Neuronal stem cell (in vitro differentiated cells): ENCODE measurements at regions not wholly inside any gene's neighbourhood (a gene's known extent, or its start where the extent isn't known, plus 50 kb on each side); places are given as distances from the start of the nearest gene placed in this dataset.

Experiments used
- DNase-seq: peaks from one replicate; pipeline ENCODE4 v3.0.0-alpha.2; 2013; ENCODE audit warnings: low spot score
- H2AFZ ChIP-seq: one replicate; pipeline ENCODE4 v1.6.1; 2013; ENCODE audit warnings: mild to moderate bottlenecking, low read length, inconsistent platforms
- H2AK5ac ChIP-seq: 2 replicates; pipeline ENCODE4 v1.6.1; 2013; ENCODE audit warnings: low read depth, mild to moderate bottlenecking, inconsistent platforms, low read length, moderate library complexity, mixed read lengths
- H2BK120ac ChIP-seq: 2 replicates; pipeline ENCODE4 v1.6.1; 2013; ENCODE audit warnings: low read depth, mild to moderate bottlenecking, inconsistent platforms, low read length, moderate library complexity, mixed read lengths
- H2BK12ac ChIP-seq: one replicate; pipeline ENCODE4 v1.6.1; 2013; ENCODE audit warnings: low read length, inconsistent platforms
- H2BK15ac ChIP-seq: 2 replicates; pipeline ENCODE4 v1.6.1; 2013; ENCODE audit warnings: mild to moderate bottlenecking, low read length, inconsistent platforms, mixed read lengths
- H2BK5ac ChIP-seq: one replicate; pipeline ENCODE4 v1.6.1; 2013; ENCODE audit warnings: inconsistent platforms, mild to moderate bottlenecking, low read length, moderate library complexity
- H3K14ac ChIP-seq: one replicate; pipeline ENCODE4 v1.6.1; 2013; ENCODE audit warnings: low read length, inconsistent platforms
- H3K18ac ChIP-seq: 2 replicates; pipeline ENCODE4 v1.6.1; 2013; ENCODE audit warnings: low read length, inconsistent platforms
- H3K23ac ChIP-seq: 2 replicates; pipeline ENCODE4 v1.6.1; 2013; ENCODE audit warnings: low read depth, mild to moderate bottlenecking, mixed read lengths, low read length, inconsistent platforms; ENCODE audit not compliant: poor library complexity
- H3K27ac ChIP-seq: replicated peaks from 3 replicates; pipeline ENCODE4 v1.5.1; 2013; ENCODE audit warnings: low read length, inconsistent platforms
- H3K27me3 ChIP-seq, 3 experiments: 2 replicates each; pipeline ENCODE4 v1.6.1; 2013; ENCODE audit warnings: low read length in 3 of 3, mild to moderate bottlenecking in 2 of 3, inconsistent platforms in 1 of 3, low read depth in 1 of 3, mixed read lengths in 1 of 3, moderate library complexity in 1 of 3; ENCODE audit not compliant: control insufficient read depth in 3 of 3, insufficient read depth in 3 of 3
- H3K36me3 ChIP-seq, 2 donors: replicated peaks in 1 of 2; 2 replicates each; pipeline ENCODE4 v1.6.1; 2013; ENCODE audit warnings: low read length in 2 of 2; ENCODE audit not compliant: control insufficient read depth in 2 of 2, insufficient read depth in 2 of 2
- H3K4ac ChIP-seq: 2 replicates; pipeline ENCODE4 v1.6.1; 2013; ENCODE audit warnings: inconsistent platforms, mild to moderate bottlenecking, low read length, moderate library complexity
- H3K4me1 ChIP-seq, 2 donors: 1 replicate in 1 of 2; 2 replicates in 1 of 2; pipeline ENCODE4 v1.6.1; 2013; ENCODE audit warnings: low read length in 2 of 2, low read depth in 1 of 2; ENCODE audit not compliant: control insufficient read depth in 2 of 2, insufficient read depth in 1 of 2
- H3K4me2 ChIP-seq: one replicate; pipeline ENCODE4 v1.6.1; 2013; ENCODE audit warnings: mild to moderate bottlenecking, low read length, inconsistent platforms; ENCODE audit not compliant: insufficient read depth, poor library complexity, severe bottlenecking
- H3K4me3 ChIP-seq, 2 donors: 2 replicates each; pipeline ENCODE4 v1.5.1; 2013; ENCODE audit warnings: low read length in 2 of 2, mild to moderate bottlenecking in 2 of 2, inconsistent platforms in 1 of 2, moderate library complexity in 1 of 2
- H3K79me1 ChIP-seq: one replicate; pipeline ENCODE4 v1.6.1; 2013; ENCODE audit warnings: low read depth, mild to moderate bottlenecking, inconsistent platforms, low read length, moderate library complexity
- H3K9ac ChIP-seq: one replicate; pipeline ENCODE4 v1.6.1; 2013; ENCODE audit warnings: mild to moderate bottlenecking, low read depth, low read length, inconsistent platforms; ENCODE audit not compliant: poor library complexity
- H3K9me3 ChIP-seq, 2 donors: replicated peaks in 1 of 2; 2 replicates each; pipeline versions ENCODE3 to v1.6.1; 2013; ENCODE audit warnings: low read length in 2 of 2, mild to moderate bottlenecking in 2 of 2, inconsistent platforms in 1 of 2, low read depth in 1 of 2, mixed read lengths in 1 of 2, moderate library complexity in 1 of 2; ENCODE audit not compliant: control insufficient read depth in 2 of 2, insufficient read depth in 1 of 2
- H4K8ac ChIP-seq: one replicate; pipeline ENCODE4 v1.6.1; 2013; ENCODE audit warnings: low read depth, mild to moderate bottlenecking, inconsistent platforms, low read length, moderate library complexity
- H4K91ac ChIP-seq: one replicate; pipeline ENCODE4 v1.6.1; 2013; ENCODE audit warnings: low read length, low read depth, mild to moderate bottlenecking, inconsistent platforms; ENCODE audit not compliant: poor library complexity
- WGBS, 2 donors: extraction: QIAGEN DNeasy Blood & Tissue Kit; methylation state at CpG; one replicate each; pipeline ENCODE4 v1.1.7; 2013; ENCODE audit warnings: missing lambda C conversion rate in 2 of 2, mixed read lengths in 1 of 2; ENCODE audit not compliant: insufficient read length in 2 of 2, insufficient replicate concordance in 1 of 2; ENCODE audit errors: extremely low coverage in 2 of 2; 5-methylcytosine and 5-hydroxymethylcytosine counted together

GRCh38 chr18:30860741-30861140 lies 181.8 kb downstream of the DSC3 start:
- DNase-seq: no peak
- H4K91ac ChIP-seq: no peak overlapping the region
- H3K4ac ChIP-seq: no peak overlapping the region
- H3K4me1 ChIP-seq: no peaks in the 10 kb centered on the region
- no peak overlapping the region for H2BK12ac ChIP-seq
- no peak overlapping the region for H2BK120ac ChIP-seq
- no peak overlapping the region for H3K18ac ChIP-seq
- H2BK15ac ChIP-seq: no peak overlapping the region
- no peaks in the 10 kb centered on the region for H3K9me3 ChIP-seq
- no peak overlapping the region for H2AK5ac ChIP-seq
- no peak overlapping the region for H4K8ac ChIP-seq
- no peak overlapping the region for H2BK5ac ChIP-seq
- H2AFZ ChIP-seq: no peak overlapping the region
- H3K36me3 ChIP-seq: no peaks in the 10 kb centered on the region
- no peak overlapping the region for H3K27ac ChIP-seq
- no peak overlapping the region for H3K14ac ChIP-seq
- no peak overlapping the region for H3K23ac ChIP-seq
- WGBS, 2 donors: no CpG with 5 or more reads among the region's 3 CpGs
- H3K4me3 ChIP-seq: no peak overlapping the region
- H3K9ac ChIP-seq: no peak overlapping the region
- H3K4me2 ChIP-seq: no peak overlapping the region
- no peaks in the 10 kb centered on the region for H3K79me1 ChIP-seq
- H3K27me3 ChIP-seq: no peaks in the 10 kb centered on the region

GRCh38 chr18:30859036-30859435 lies 183.5 kb downstream of the DSC3 start:
- Histone ChIP-seq H3K27ac (no peak overlapping the region), H3K9me3 (no peaks in the 10 kb centered on the region), H3K27me3 (no peaks in the 10 kb centered on the region), H4K8ac (no peak overlapping the region), H2BK120ac (no peak overlapping the region), H3K9ac (no peak overlapping the region), H2BK12ac (no peak overlapping the region), H2AFZ (no peak overlapping the region), H3K4me2 (no peak overlapping the region), H3K18ac (no peak overlapping the region), H2AK5ac (no peak overlapping the region), H3K4me1 (no peaks in the 10 kb centered on the region), H3K79me1 (no peaks in the 10 kb centered on the region), H3K36me3 (no peaks in the 10 kb centered on the region), H3K23ac (no peak overlapping the region), H3K4ac (no peak overlapping the region), H3K14ac (no peak overlapping the region), H2BK15ac (no peak overlapping the region), H4K91ac (no peak overlapping the region), H2BK5ac (no peak overlapping the region), H3K4me3 (no peak overlapping the region)
- no CpG with 5 or more reads among the region's 3 CpGs for WGBS, 2 donors
- DNase-seq: no peak

GRCh38 chr18:30858560-30858959 lies 184.0 kb downstream of the DSC3 start:
- Histone ChIP-seq H3K4me1 (no peaks in the 10 kb centered on the region), H3K14ac (no peak overlapping the region), H3K27ac (no peak overlapping the region), H3K23ac (no peak overlapping the region), H2BK120ac (no peak overlapping the region), H4K8ac (no peak overlapping the region), H3K9ac (no peak overlapping the region), H3K4ac (no peak overlapping the region), H2BK5ac (no peak overlapping the region), H3K36me3 (no peaks in the 10 kb centered on the region), H4K91ac (no peak overlapping the region), H3K18ac (no peak overlapping the region), H3K27me3 (no peaks in the 10 kb centered on the region), H2BK12ac (no peak overlapping the region), H3K9me3 (no peaks in the 10 kb centered on the region), H3K79me1 (no peaks in the 10 kb centered on the region), H2AFZ (no peak overlapping the region), H3K4me2 (no peak overlapping the region), H2AK5ac (no peak overlapping the region), H3K4me3 (no peak overlapping the region), H2BK15ac (no peak overlapping the region)
- no peak for DNase-seq
- WGBS, 2 donors: no CpG with 5 or more reads among the region's 2 CpGs

GRCh38 chr18:30855762-30856161 lies 186.8 kb downstream of the DSC3 start:
- H3K27ac ChIP-seq: no peak overlapping the region
- no peaks in the 10 kb centered on the region for H3K79me1 ChIP-seq
- no peaks in the 10 kb centered on the region for H3K36me3 ChIP-seq
- H2BK15ac ChIP-seq: no peak overlapping the region
- no peaks in the 10 kb centered on the region for H3K27me3 ChIP-seq
- H3K18ac ChIP-seq: no peak overlapping the region
- H3K9ac ChIP-seq: no peak overlapping the region
- WGBS, 2 donors: no CpG with 5 or more reads among the region's 2 CpGs
- H3K9me3 ChIP-seq: no peaks in the 10 kb centered on the region
- no peak overlapping the region for H3K4me2 ChIP-seq
- no peak overlapping the region for H2AK5ac ChIP-seq
- no peak overlapping the region for H3K14ac ChIP-seq
- no peak overlapping the region for H3K23ac ChIP-seq
- H4K8ac ChIP-seq: no peak overlapping the region
- no peaks in the 10 kb centered on the region for H3K4me1 ChIP-seq
- no peak overlapping the region for H2BK5ac ChIP-seq
- H3K4me3 ChIP-seq: no peak overlapping the region
- no peak for DNase-seq
- no peak overlapping the region for H2AFZ ChIP-seq
- H4K91ac ChIP-seq: no peak overlapping the region
- H2BK12ac ChIP-seq: no peak overlapping the region
- no peak overlapping the region for H2BK120ac ChIP-seq
- no peak overlapping the region for H3K4ac ChIP-seq
